Breast epithelium (tissue), 4 donors: ENCODE measurements at regions not wholly inside any gene's neighbourhood (a gene's known extent, or its start where the extent isn't known, plus 50 kb on each side); places are given as distances from the start of the nearest gene placed in this dataset.

ENCODE experiments used
- DNase-seq, 2 donors: peaks; one replicate each; pipeline ENCODE4 v3.0.0-alpha.2; 2019; ENCODE audit warnings: low spot score in 2 of 2
- H3K27ac ChIP-seq, 2 donors: fragments of 200-600 bp; sonication (generic) in 1 of 2; one replicate each; pipeline ENCODE4 v1.5.1; 2016 to 2019; ENCODE audit warnings: mild to moderate bottlenecking in 1 of 2
- H3K27me3 ChIP-seq, 2 donors: fragments of 200-600 bp; sonication (generic) in 1 of 2; one replicate each; pipeline versions ENCODE4 v1.5.1 to v1.6.0; 2017 to 2019; ENCODE audit warnings: control low read depth in 1 of 2, mild to moderate bottlenecking in 1 of 2
- H3K36me3 ChIP-seq: fragments of 200-600 bp; one replicate; pipeline ENCODE4 v1.5.1; 2019
- H3K4me1 ChIP-seq, 2 donors: fragments of 200-600 bp; sonication (generic); one replicate each; pipeline ENCODE4 v1.5.1; 2016 to 2019; ENCODE audit warnings: control low read depth in 1 of 2
- H3K4me3 ChIP-seq, 3 donors: fragments of 200-600 bp; sonication (generic); 1 replicate in 2 of 3; 2 replicates in 1 of 3; pipeline ENCODE4 v1.5.1; 2016 to 2019; ENCODE audit warnings: mild to moderate bottlenecking in 3 of 3, moderate library complexity in 2 of 3
- H3K9me3 ChIP-seq, 2 donors: fragments of 200-600 bp; sonication (generic) in 1 of 2; one replicate each; pipeline ENCODE4 v1.5.1; 2016 to 2019; ENCODE audit warnings: control low read depth in 1 of 2
- CTCF ChIP-seq, 3 donors: fragments of 450-650 bp; IDR thresholded peaks; one replicate each; pipeline ENCODE4 v1.5.1; 2016 to 2017; ENCODE audit warnings: antibody characterized with exemption in 3 of 3, mild to moderate bottlenecking in 3 of 3, moderate library complexity in 3 of 3
- POLR2A ChIP-seq: fragments of 450-650 bp; IDR thresholded peaks from one replicate; pipeline ENCODE4 v1.6.1; 2016; ENCODE audit warnings: antibody characterized with exemption, mild to moderate bottlenecking, moderate library complexity
- POLR2AphosphoS5 ChIP-seq, 3 donors: sonication (generic); formaldehyde crosslinking; IDR thresholded peaks; one replicate each; pipeline ENCODE4 v1.6.1; 2017; ENCODE audit warnings: antibody characterized with exemption in 3 of 3
- intact Hi-C: fragments of 100-400 bp; cut with DNase I; formaldehyde crosslinking; loops from one replicate; pipeline ENCODE4 v1.15.1; 2023; ENCODE audit warnings: low total_unique reads

DNA sequence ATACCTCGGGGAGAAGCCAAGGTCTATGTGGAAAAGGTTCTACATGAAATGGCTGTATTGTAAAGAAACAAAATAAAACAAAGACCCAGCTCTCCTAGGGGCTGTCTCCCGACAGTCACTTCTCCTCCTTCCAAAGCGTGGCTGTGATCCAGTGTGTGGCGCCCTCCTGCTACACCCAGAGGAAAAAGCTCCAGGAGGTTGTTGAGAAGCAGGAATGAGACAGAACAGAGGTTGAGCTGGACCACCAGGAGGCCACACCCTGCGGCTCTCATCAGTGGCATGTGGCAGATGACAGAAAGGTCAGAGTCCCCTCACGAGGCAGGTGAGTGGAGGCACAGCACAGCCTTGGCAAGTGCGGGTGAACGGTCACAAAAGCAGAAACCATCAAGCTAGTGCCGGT lies 236.0 kb downstream of the TBXT start:
- Histone ChIP-seq H3K4me1 (no peaks in the 10 kb centered on the region), H3K9me3 (no peaks in the 10 kb centered on the region), H3K4me3 (no peak overlapping the region), H3K27ac (no peak overlapping the region), H3K27me3 (no peaks in the 10 kb centered on the region), H3K36me3 (no peaks in the 10 kb centered on the region)
- no peak for DNase-seq
- intact Hi-C loops: no loop called here
- no peak for TF ChIP-seq CTCF (IDR thresholded peaks at IDR 0.05)
- TF ChIP-seq POLR2A: no peak
- no peak for TF ChIP-seq POLR2AphosphoS5 (IDR thresholded peaks at IDR 0.05)

- intact Hi-C loops: no loop called here
- Histone ChIP-seq H3K4me3 (no peak overlapping the region), H3K4me1 (no peaks in the 10 kb centered on the region), H3K27ac (no peak overlapping the region), H3K9me3 (no peaks in the 10 kb centered on the region), H3K36me3 (no peaks in the 10 kb centered on the region), H3K27me3 (no peaks in the 10 kb centered on the region)
- no peak for DNase-seq
- TF ChIP-seq POLR2A (no peak), CTCF (IDR thresholded peaks at IDR 0.05) (no peak), POLR2AphosphoS5 (IDR thresholded peaks at IDR 0.05) (no peak)
These were observed 236.9 kb downstream of the TBXT start for GRCh38 chr6:165930668-165931214.

GRCh38 chr6:165929607-165930006 lies 238.0 kb downstream of the TBXT start:
- no peak overlapping the region for H3K4me3 ChIP-seq
- no peak for DNase-seq
- no peaks in the 10 kb centered on the region for H3K27me3 ChIP-seq
- intact Hi-C loops: no loop called here
- H3K9me3 ChIP-seq: no peaks in the 10 kb centered on the region
- H3K4me1 ChIP-seq: no peaks in the 10 kb centered on the region
- TF ChIP-seq POLR2A (no peak), CTCF (IDR thresholded peaks at IDR 0.05) (no peak), POLR2AphosphoS5 (IDR thresholded peaks at IDR 0.05) (no peak)
- H3K27ac ChIP-seq: no peak overlapping the region
- H3K36me3 ChIP-seq: no peaks in the 10 kb centered on the region

DNA sequence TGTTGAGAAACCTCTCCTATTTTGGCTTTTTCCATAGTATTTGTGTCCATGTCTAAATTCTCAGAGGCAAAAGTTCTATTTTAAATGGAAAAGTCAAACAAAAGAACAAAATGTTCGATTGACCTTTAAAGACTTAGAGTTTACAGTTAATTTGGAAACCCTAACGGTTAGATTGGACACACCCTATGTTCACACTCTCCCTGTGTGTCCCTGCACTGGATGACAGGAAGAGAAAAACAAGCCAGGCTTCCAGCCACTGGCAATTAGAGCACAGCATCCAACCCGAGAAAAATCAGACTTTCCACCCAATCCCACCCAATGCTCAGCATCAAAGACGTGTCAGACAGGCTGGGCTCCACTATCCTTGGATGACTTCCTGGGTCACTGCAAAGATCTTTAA lies 241.3 kb downstream of the TBXT start:
- DNase-seq: no peak
- intact Hi-C loops: no loop called here
- Histone ChIP-seq H3K27me3 (no peaks in the 10 kb centered on the region), H3K36me3 (no peaks in the 10 kb centered on the region), H3K9me3 (no peaks in the 10 kb centered on the region), H3K27ac (no peak overlapping the region), H3K4me1 (no peaks in the 10 kb centered on the region), H3K4me3 (no peak overlapping the region)
- TF ChIP-seq POLR2A: no peak
- TF ChIP-seq POLR2AphosphoS5 (IDR thresholded peaks at IDR 0.05): no peak
- TF ChIP-seq CTCF (IDR thresholded peaks at IDR 0.05): no peak

DNA sequence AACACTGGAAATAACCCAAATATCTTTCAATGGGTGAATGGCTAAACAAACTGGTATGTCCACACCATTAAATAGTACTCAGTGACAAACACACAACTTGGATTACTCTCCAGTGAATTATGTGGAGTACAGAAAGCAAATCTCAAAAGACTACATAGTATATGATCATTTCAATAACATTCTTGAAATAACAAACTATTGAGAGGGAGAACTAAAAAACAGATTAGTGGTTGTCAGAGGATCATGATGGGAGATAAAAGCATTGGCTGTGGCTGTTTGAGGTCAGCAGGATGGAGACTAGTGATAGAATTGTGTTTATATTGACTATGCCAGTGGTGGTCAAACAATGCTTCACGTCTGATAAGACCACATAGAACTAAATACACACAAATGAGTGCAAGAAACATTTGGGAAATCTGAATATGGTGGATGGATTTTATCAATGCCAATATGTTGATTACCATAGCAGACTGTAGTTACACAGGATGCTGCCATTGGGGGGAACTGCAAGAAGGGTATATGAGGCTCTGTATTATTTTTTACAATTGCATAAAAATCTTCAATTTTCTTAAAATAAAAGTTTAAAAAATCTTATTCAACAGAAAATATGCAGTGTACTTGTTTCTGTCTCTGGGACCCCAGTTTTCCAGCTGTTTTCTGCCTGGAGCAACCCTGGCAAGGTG lies 242.0 kb downstream of the TBXT start:
- Histone ChIP-seq H3K9me3 (no peaks in the 10 kb centered on the region), H3K27ac (no peak overlapping the region), H3K27me3 (no peaks in the 10 kb centered on the region), H3K4me3 (no peak overlapping the region), H3K36me3 (no peaks in the 10 kb centered on the region), H3K4me1 (no peaks in the 10 kb centered on the region)
- intact Hi-C loops: no loop called here
- DNase-seq: no peak
- TF ChIP-seq POLR2A (no peak), CTCF (IDR thresholded peaks at IDR 0.05) (no peak), POLR2AphosphoS5 (IDR thresholded peaks at IDR 0.05) (no peak)
